ENCODE measurements at regions not wholly inside any gene's neighbourhood (a gene's known extent, or its start where the extent isn't known, plus 50 kb on each side); places are given as distances from the start of the nearest gene placed in this dataset.

GRCh38 chr2:226609366-226609765 is 190.3 kb downstream of the IRS1 start:
- Mint-ChIP-seq H3K27me3 (peaks cover 9% of the 10 kb centered on the region), H3K4me1 (ENCODE audit: low read depth) (peaks cover 14% of the 10 kb centered on the region), H3K27ac (no peak overlapping the region), H3K9me3 (no peaks in the 10 kb centered on the region), H3K36me3 (ENCODE audit: low read depth) (no peaks in the 10 kb centered on the region), H3K4me3 (no peak overlapping the region)
- TF ChIP-seq CTCF (IDR thresholded peaks at IDR 0.05), result no peak
- DNase-seq (peak; percentile 3), ATAC-seq (peak; percentile 51)
- ChIA-PET CTCF (no interaction called here), POLR2A (no interaction called here)
- intact Hi-C loops (cut with micrococcal nuclease), result no loop called here

- H3K36me3 Mint-ChIP-seq (ENCODE audit: low read depth), result no peaks in the 10 kb centered on the region
- no peak for TF ChIP-seq CTCF (IDR thresholded peaks at IDR 0.05)
- H3K4me1 Mint-ChIP-seq (ENCODE audit: low read depth), result peaks cover 14% of the 10 kb centered on the region
- no peaks in the 10 kb centered on the region for H3K9me3 Mint-ChIP-seq
- H3K27ac Mint-ChIP-seq, result no peak overlapping the region
- ChIA-PET POLR2A (interaction anchor here (0.7 kb wide), 1 partner anchor 176 kb away, joined by 3 read pairs; no protein-coding TSS in a partner anchor), CTCF (no interaction called here)
- H3K4me3 Mint-ChIP-seq, result no peak overlapping the region
- DNase-seq (no peak), ATAC-seq (peak; percentile 45)
- intact Hi-C loops (cut with micrococcal nuclease), result no loop called here
- H3K27me3 Mint-ChIP-seq, result peaks cover 12% of the 10 kb centered on the region
Measured at GRCh38 chr2:226608451-226608850, 191.2 kb downstream of the IRS1 start.

GRCh38 chr2:226607379-226607778 is 192.2 kb downstream of the IRS1 start:
- ATAC-seq, result no peak
- intact Hi-C loops (cut with micrococcal nuclease), result no loop called here
- H3K4me3 Mint-ChIP-seq, result no peak overlapping the region
- peaks cover 14% of the 10 kb centered on the region for H3K4me1 Mint-ChIP-seq (ENCODE audit: low read depth)
- CTCF ChIA-PET, result no interaction called here
- no peak for DNase-seq
- peaks cover 13% of the 10 kb centered on the region for H3K27me3 Mint-ChIP-seq
- TF ChIP-seq CTCF (IDR thresholded peaks at IDR 0.05), result no peak
- POLR2A ChIA-PET, result no interaction called here
- H3K36me3 Mint-ChIP-seq (ENCODE audit: low read depth), result no peaks in the 10 kb centered on the region
- H3K9me3 Mint-ChIP-seq, result no peaks in the 10 kb centered on the region
- H3K27ac Mint-ChIP-seq, result no peak overlapping the region

GRCh38 chr2:226605642-226606041 is 194.0 kb downstream of the IRS1 start:
- TF ChIP-seq CTCF (IDR thresholded peaks at IDR 0.05), result no peak
- ChIA-PET POLR2A (no interaction called here), CTCF (no interaction called here)
- intact Hi-C loops (cut with micrococcal nuclease), result no loop called here
- ATAC-seq (no peak), DNase-seq (no peak)
- peaks cover 14% of the 10 kb centered on the region for H3K4me1 Mint-ChIP-seq (ENCODE audit: low read depth)
- peaks cover 15% of the 10 kb centered on the region for H3K27me3 Mint-ChIP-seq
- no peaks in the 10 kb centered on the region for H3K36me3 Mint-ChIP-seq (ENCODE audit: low read depth)
- no peak overlapping the region for H3K4me3 Mint-ChIP-seq
- H3K27ac Mint-ChIP-seq, result no peak overlapping the region
- no peaks in the 10 kb centered on the region for H3K9me3 Mint-ChIP-seq

- ATAC-seq (no peak), DNase-seq (no peak)
- no peak for TF ChIP-seq CTCF (IDR thresholded peaks at IDR 0.05)
- Mint-ChIP-seq H3K27me3 (peaks cover 22% of the 10 kb centered on the region), H3K4me1 (ENCODE audit: low read depth) (peaks cover 12% of the 10 kb centered on the region), H3K4me3 (no peak overlapping the region), H3K9me3 (no peaks in the 10 kb centered on the region), H3K36me3 (ENCODE audit: low read depth) (no peaks in the 10 kb centered on the region), H3K27ac (no peak overlapping the region)
- intact Hi-C loops (cut with micrococcal nuclease), result no loop called here
- ChIA-PET POLR2A (no interaction called here), CTCF (no interaction called here)
Measured at GRCh38 chr2:226603606-226604005, 196.0 kb downstream of the IRS1 start.
